Immature natural killer cell (primary cell): ENCODE measurements at regions not wholly inside any gene's neighbourhood (a gene's known extent, or its start where the extent isn't known, plus 50 kb on each side); places are given as distances from the start of the nearest gene placed in this dataset.

Experiments
- DNase-seq, 3 donors: peaks; one replicate each; pipeline ENCODE4 v3.0.0; 2022; ENCODE audit warnings: mixed read lengths in 1 of 3
- H3K27ac Mint-ChIP-seq, 6 donors: one replicate each; pipeline ENCODE4 v1.8.0; 2020; ENCODE audit warnings: mixed read lengths in 6 of 6, mild to moderate bottlenecking in 5 of 6, inconsistent platforms in 4 of 6, moderate library complexity in 3 of 6
- H3K27me3 Mint-ChIP-seq, 3 donors: one replicate each; pipeline ENCODE4 v1.8.0; 2020 to 2021; ENCODE audit warnings: low read depth in 3 of 3, mild to moderate bottlenecking in 3 of 3, mixed read lengths in 3 of 3, moderate library complexity in 3 of 3, inconsistent platforms in 1 of 3
- H3K36me3 Mint-ChIP-seq, 3 donors: one replicate each; pipeline ENCODE4 v1.8.0; 2020; ENCODE audit warnings: mixed read lengths in 3 of 3, inconsistent platforms in 2 of 3, mild to moderate bottlenecking in 2 of 3
- H3K4me1 Mint-ChIP-seq, 2 donors: one replicate each; pipeline ENCODE4 v1.8.0; 2020; ENCODE audit warnings: inconsistent platforms in 2 of 2, mild to moderate bottlenecking in 2 of 2, mixed read lengths in 2 of 2, moderate library complexity in 1 of 2
- H3K4me3 Mint-ChIP-seq, 5 donors: one replicate each; pipeline ENCODE4 v1.8.0; 2020; ENCODE audit warnings: mild to moderate bottlenecking in 5 of 5, mixed read lengths in 5 of 5, inconsistent platforms in 3 of 5, moderate library complexity in 3 of 5
- H3K9me3 Mint-ChIP-seq, 6 donors: one replicate each; pipeline ENCODE4 v1.8.0; 2020; ENCODE audit warnings: mild to moderate bottlenecking in 6 of 6, mixed read lengths in 6 of 6, inconsistent platforms in 4 of 6, moderate library complexity in 3 of 6

- Mint-ChIP-seq H3K4me3 (no peak overlapping the region), H3K4me1 (no peaks in the 10 kb centered on the region)
These were observed 649.6 kb upstream of the SETBP1 start for GRCh38 chr18:44031063-44031462.

GRCh38 chr18:44033144-44033701 lies 647.5 kb upstream of the SETBP1 start:
- H3K4me3 Mint-ChIP-seq, result no peak overlapping the region
- H3K4me1 Mint-ChIP-seq, result no peaks in the 10 kb centered on the region
- no peak overlapping the region for H3K27ac Mint-ChIP-seq
- H3K27me3 Mint-ChIP-seq, result peaks cover 2 to 3% (median 2%) of the 10 kb centered on the region in 3 donors
- peaks cover 0 to 2% (median 0%) of the 10 kb centered on the region in 6 donors for H3K9me3 Mint-ChIP-seq
- no peak for DNase-seq
- H3K36me3 Mint-ChIP-seq, result no peaks in the 10 kb centered on the region

More at GRCh38 chr18:44031063-44031462, 649.6 kb upstream of the SETBP1 start:
- H3K9me3 Mint-ChIP-seq, result peaks cover 0 to 2% (median 0%) of the 10 kb centered on the region in 6 donors
- DNase-seq, result no peak
- no peak overlapping the region for H3K27ac Mint-ChIP-seq
- peaks cover 2 to 3% (median 2%) of the 10 kb centered on the region in 3 donors for H3K27me3 Mint-ChIP-seq
- H3K36me3 Mint-ChIP-seq, result no peaks in the 10 kb centered on the region

- Mint-ChIP-seq H3K4me3 (no peak overlapping the region), H3K9me3 (peaks cover 0 to 2% (median 0%) of the 10 kb centered on the region in 6 donors), H3K4me1 (no peaks in the 10 kb centered on the region), H3K36me3 (no peaks in the 10 kb centered on the region), H3K27ac (no peak overlapping the region), H3K27me3 (peaks cover 2 to 3% (median 2%) of the 10 kb centered on the region in 3 donors)
- DNase-seq, result no peak
These were observed 645.1 kb upstream of the SETBP1 start for GRCh38 chr18:44035554-44035953.

- Mint-ChIP-seq H3K36me3 (no peaks in the 10 kb centered on the region), H3K27ac (no peak overlapping the region), H3K4me3 (no peak overlapping the region), H3K4me1 (no peaks in the 10 kb centered on the region), H3K27me3 (peaks cover 0 to 5% (median 3%) of the 10 kb centered on the region in 3 donors), H3K9me3 (peaks cover 0 to 2% (median 0%) of the 10 kb centered on the region in 6 donors)
- DNase-seq, result no peak
These were observed 644.2 kb upstream of the SETBP1 start for GRCh38 chr18:44036501-44036900.

- H3K36me3 Mint-ChIP-seq, result no peaks in the 10 kb centered on the region
- no peak for DNase-seq
- H3K27ac Mint-ChIP-seq, result no peak overlapping the region
- H3K4me3 Mint-ChIP-seq, result no peak overlapping the region
- H3K9me3 Mint-ChIP-seq, result no peaks in the 10 kb centered on the region
- H3K4me1 Mint-ChIP-seq, result no peaks in the 10 kb centered on the region
- H3K27me3 Mint-ChIP-seq, result peaks cover 0 to 5% (median 3%) of the 10 kb centered on the region in 3 donors
These were observed 641.5 kb upstream of the SETBP1 start for GRCh38 chr18:44039216-44039615.

- Mint-ChIP-seq H3K36me3 (no peaks in the 10 kb centered on the region), H3K4me1 (no peaks in the 10 kb centered on the region), H3K27me3 (peaks cover 0 to 5% (median 3%) of the 10 kb centered on the region in 3 donors), H3K4me3 (no peak overlapping the region), H3K27ac (no peak overlapping the region), H3K9me3 (no peaks in the 10 kb centered on the region)
- DNase-seq, result no peak
These were observed 640.9 kb upstream of the SETBP1 start for GRCh38 chr18:44039826-44040225.

- H3K27ac Mint-ChIP-seq, result no peak overlapping the region
- H3K36me3 Mint-ChIP-seq, result no peaks in the 10 kb centered on the region
- no peak overlapping the region for H3K4me3 Mint-ChIP-seq
- no peaks in the 10 kb centered on the region for H3K9me3 Mint-ChIP-seq
- no peaks in the 10 kb centered on the region for H3K4me1 Mint-ChIP-seq
- H3K27me3 Mint-ChIP-seq, result peaks cover 0 to 5% (median 3%) of the 10 kb centered on the region in 3 donors
- no peak for DNase-seq
These were observed 639.1 kb upstream of the SETBP1 start for GRCh38 chr18:44041553-44041952.

- Mint-ChIP-seq H3K27ac (no peak overlapping the region), H3K27me3 (peaks cover 0 to 6% (median 5%) of the 10 kb centered on the region in 3 donors), H3K4me3 (no peak overlapping the region), H3K4me1 (no peaks in the 10 kb centered on the region), H3K36me3 (no peaks in the 10 kb centered on the region), H3K9me3 (no peaks in the 10 kb centered on the region)
- DNase-seq, result no peak
These were observed 638.7 kb upstream of the SETBP1 start for GRCh38 chr18:44041961-44042360.

GRCh38 chr18:44046376-44046975 lies 634.2 kb upstream of the SETBP1 start:
- H3K27me3 Mint-ChIP-seq, result peaks cover 0 to 5% (median 0%) of the 10 kb centered on the region in 3 donors
- no peaks in the 10 kb centered on the region for H3K36me3 Mint-ChIP-seq

GRCh38 chr18:44047585-44047984 lies 633.1 kb upstream of the SETBP1 start:
- Mint-ChIP-seq H3K9me3 (peaks cover 0 to 2% (median 0%) of the 10 kb centered on the region in 6 donors), H3K4me3 (no peak overlapping the region), H3K36me3 (no peaks in the 10 kb centered on the region), H3K27ac (no peak overlapping the region), H3K27me3 (peaks cover 0 to 5% (median 0%) of the 10 kb centered on the region in 3 donors), H3K4me1 (no peaks in the 10 kb centered on the region)
- DNase-seq, result no peak

More at GRCh38 chr18:44046376-44046975, 634.2 kb upstream of the SETBP1 start:
- Mint-ChIP-seq H3K4me1 (no peaks in the 10 kb centered on the region), H3K4me3 (no peak overlapping the region), H3K27ac (no peak overlapping the region), H3K9me3 (peaks cover 0 to 2% (median 0%) of the 10 kb centered on the region in 6 donors)
- DNase-seq, result no peak

GRCh38 chr18:44048435-44048834 lies 632.3 kb upstream of the SETBP1 start:
- Mint-ChIP-seq H3K4me1 (no peaks in the 10 kb centered on the region), H3K27ac (no peak overlapping the region), H3K4me3 (no peak overlapping the region), H3K36me3 (no peaks in the 10 kb centered on the region), H3K27me3 (peaks cover 0 to 5% (median 0%) of the 10 kb centered on the region in 3 donors), H3K9me3 (peaks cover 0 to 2% (median 0%) of the 10 kb centered on the region in 6 donors)
- no peak for DNase-seq

- Mint-ChIP-seq H3K4me1 (no peaks in the 10 kb centered on the region), H3K4me3 (no peak overlapping the region), H3K27me3 (peaks cover 0 to 5% (median 0%) of the 10 kb centered on the region in 3 donors), H3K27ac (no peak overlapping the region), H3K36me3 (no peaks in the 10 kb centered on the region), H3K9me3 (peaks cover 0 to 2% (median 0%) of the 10 kb centered on the region in 6 donors)
- no peak for DNase-seq
These were observed 631.8 kb upstream of the SETBP1 start for GRCh38 chr18:44048846-44049245.

- no peak for DNase-seq
- H3K27ac Mint-ChIP-seq, result no peak overlapping the region
- H3K4me1 Mint-ChIP-seq, result no peaks in the 10 kb centered on the region
- H3K9me3 Mint-ChIP-seq, result peaks cover 0 to 2% (median 0%) of the 10 kb centered on the region in 6 donors
- H3K4me3 Mint-ChIP-seq, result no peak overlapping the region
- H3K27me3 Mint-ChIP-seq, result peaks cover 0 to 5% (median 0%) of the 10 kb centered on the region in 3 donors
- no peaks in the 10 kb centered on the region for H3K36me3 Mint-ChIP-seq
These were observed 629.7 kb upstream of the SETBP1 start for GRCh38 chr18:44051026-44051425.

- no peaks in the 10 kb centered on the region for H3K9me3 Mint-ChIP-seq
- no peak for DNase-seq
- H3K4me1 Mint-ChIP-seq, result no peaks in the 10 kb centered on the region
- H3K36me3 Mint-ChIP-seq, result no peaks in the 10 kb centered on the region
- H3K4me3 Mint-ChIP-seq, result no peak overlapping the region
- H3K27me3 Mint-ChIP-seq, result no peaks in the 10 kb centered on the region
- H3K27ac Mint-ChIP-seq, result no peak overlapping the region
These were observed 626.2 kb upstream of the SETBP1 start for GRCh38 chr18:44054514-44054913.

- Mint-ChIP-seq H3K9me3 (no peaks in the 10 kb centered on the region), H3K36me3 (no peaks in the 10 kb centered on the region), H3K27me3 (no peaks in the 10 kb centered on the region), H3K27ac (no peak overlapping the region), H3K4me1 (no peaks in the 10 kb centered on the region), H3K4me3 (no peak overlapping the region)
- no peak for DNase-seq
These were observed 620.5 kb upstream of the SETBP1 start for GRCh38 chr18:44060197-44060596.
